HG03520 (cell line): ENCODE measurements at regions not wholly inside any gene's neighbourhood (a gene's known extent, or its start where the extent isn't known, plus 50 kb on each side); places are given as distances from the start of the nearest gene placed in this dataset.

Experiments
- ATAC-seq: cut with Tn5 transposase; IDR thresholded peaks from one replicate; pipeline ENCODE4 v1.9.1; 2021; ENCODE audit warnings: mild to moderate bottlenecking, moderate library complexity; ENCODE audit not compliant: unreplicated experiment

GRCh38 chr2:196314157-196314556 is 142.8 kb upstream of the STK17B start:
- ATAC-seq: no peak

GRCh38 chr2:196314780-196315179 is 143.4 kb upstream of the STK17B start:
- no peak for ATAC-seq

- ATAC-seq: no peak
These were observed 144.1 kb upstream of the STK17B start for GRCh38 chr2:196315388-196316049.

GRCh38 chr2:196316050-196316430 is 144.7 kb upstream of the STK17B start:
- ATAC-seq: no peak

- ATAC-seq: no peak
These were observed 147.4 kb upstream of the STK17B start for GRCh38 chr2:196318517-196319377.

- no peak for ATAC-seq
These were observed 151.8 kb upstream of the STK17B start for GRCh38 chr2:196322973-196323810.

- ATAC-seq: no peak
These were observed 152.8 kb upstream of the STK17B start for GRCh38 chr2:196324211-196324610.

GRCh38 chr2:196328088-196328680 is 156.8 kb upstream of the STK17B start:
- no peak for ATAC-seq

- ATAC-seq: no peak
These were observed 158.6 kb upstream of the STK17B start for GRCh38 chr2:196329959-196330358.

GRCh38 chr2:196330645-196331044 is 159.3 kb upstream of the STK17B start:
- no peak for ATAC-seq

- ATAC-seq: no peak
These were observed 159.8 kb upstream of the STK17B start for GRCh38 chr2:196331143-196331542.

GRCh38 chr2:196331851-196332250 is 160.5 kb upstream of the STK17B start:
- no peak for ATAC-seq

GRCh38 chr2:196333397-196333796 is 162.0 kb upstream of the STK17B start:
- ATAC-seq: no peak

- ATAC-seq: no peak
These were observed 163.3 kb upstream of the STK17B start for GRCh38 chr2:196334710-196335109.

GRCh38 chr2:196335221-196335634 is 163.8 kb upstream of the STK17B start:
- ATAC-seq: no peak

- no peak for ATAC-seq
These were observed 164.8 kb upstream of the STK17B start for GRCh38 chr2:196336207-196336606.

- ATAC-seq: no peak
These were observed 165.3 kb upstream of the STK17B start for GRCh38 chr2:196336715-196337114.

GRCh38 chr2:196337208-196337953 is 166.0 kb upstream of the STK17B start:
- ATAC-seq: no peak

GRCh38 chr2:196338440-196338839 is 167.1 kb upstream of the STK17B start:
- ATAC-seq: no peak

GRCh38 chr2:196341277-196341841 is 170.0 kb upstream of the STK17B start:
- no peak for ATAC-seq
